ENCODE measurements at regions not wholly inside any gene's neighbourhood (a gene's known extent, or its start where the extent isn't known, plus 50 kb on each side); places are given as distances from the start of the nearest gene placed in this dataset.

DNA sequence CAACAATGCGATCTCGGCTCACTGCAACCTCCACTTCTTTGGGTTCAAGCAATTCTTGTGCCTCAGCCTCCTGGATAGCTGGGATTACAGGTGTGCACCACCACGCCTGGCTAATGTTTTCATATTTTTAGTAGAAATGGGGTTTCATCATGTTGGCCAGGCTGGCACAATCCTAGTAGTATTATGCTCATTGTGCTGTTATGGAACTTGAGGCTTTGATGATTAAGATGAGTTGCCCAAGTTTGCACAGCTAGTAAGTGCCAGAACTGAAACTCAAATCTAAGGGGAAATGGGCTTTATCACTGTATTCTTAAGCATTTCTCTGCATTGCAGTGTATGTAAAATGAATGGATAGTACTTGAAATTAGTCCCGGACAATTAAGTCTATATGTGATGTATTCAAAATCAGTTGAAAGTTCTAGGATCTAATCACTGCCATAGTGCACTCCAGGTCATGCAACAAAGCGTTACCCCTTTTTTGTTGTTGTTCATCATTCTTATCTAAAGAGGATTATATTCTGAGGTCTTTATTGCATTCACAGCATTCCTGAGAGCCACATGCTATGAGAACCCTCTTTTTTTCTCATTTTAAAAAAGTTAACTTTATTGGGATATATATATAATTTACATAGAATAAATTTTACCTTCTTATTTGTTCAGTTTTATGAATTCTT, 378.7 kb upstream of the CNTN6 start:
- Histone ChIP-seq H2AFZ (no peak overlapping the region), H3K9me2 (ENCODE audit: insufficient read depth) (no peaks in the 10 kb centered on the region), H3K4me1 (ENCODE audit: insufficient read depth) (no peaks in the 10 kb centered on the region), H4K20me1 (replicated peaks; ENCODE audit: insufficient read depth) (no peaks in the 10 kb centered on the region), H3K4me3 (no peak overlapping the region), H3K27ac (ENCODE audit: low read depth) (no peak overlapping the region), H3F3A (replicated peaks; ENCODE audit: low read depth) (no peaks in the 10 kb centered on the region), H3K79me2 (replicated peaks; ENCODE audit: insufficient read depth) (no peaks in the 10 kb centered on the region), H3K4me2 (no peak overlapping the region), H3K36me3 (ENCODE audit: insufficient read depth) (no peaks in the 10 kb centered on the region), H3K27me3 (ENCODE audit: insufficient read depth) (no peaks in the 10 kb centered on the region)
- H3K27me3 Mint-ChIP-seq (ENCODE audit: insufficient read depth, low read depth, poor library complexity) = no peaks in the 10 kb centered on the region
- H3K9me3 Mint-ChIP-seq = peaks cover 93% of the 10 kb centered on the region
- DNase-seq (ENCODE audit: low spot score) (no peak), ATAC-seq (no peak)
- no peak overlapping the region for H3K27ac Mint-ChIP-seq
- no peak overlapping the region for H3K4me3 Mint-ChIP-seq
- TF ChIP-seq STAT1 (IDR thresholded peaks at IDR 0.05; ENCODE audit: unreplicated experiment) (no peak), NANOG (IDR thresholded peaks at IDR 0.05; ENCODE audit: borderline replicate concordance) (no peak), EZH2 (IDR thresholded peaks at IDR 0.05; ENCODE audit: low read depth, unreplicated experiment) (no peak)
- TF ChIP-seq, protein P1, sequence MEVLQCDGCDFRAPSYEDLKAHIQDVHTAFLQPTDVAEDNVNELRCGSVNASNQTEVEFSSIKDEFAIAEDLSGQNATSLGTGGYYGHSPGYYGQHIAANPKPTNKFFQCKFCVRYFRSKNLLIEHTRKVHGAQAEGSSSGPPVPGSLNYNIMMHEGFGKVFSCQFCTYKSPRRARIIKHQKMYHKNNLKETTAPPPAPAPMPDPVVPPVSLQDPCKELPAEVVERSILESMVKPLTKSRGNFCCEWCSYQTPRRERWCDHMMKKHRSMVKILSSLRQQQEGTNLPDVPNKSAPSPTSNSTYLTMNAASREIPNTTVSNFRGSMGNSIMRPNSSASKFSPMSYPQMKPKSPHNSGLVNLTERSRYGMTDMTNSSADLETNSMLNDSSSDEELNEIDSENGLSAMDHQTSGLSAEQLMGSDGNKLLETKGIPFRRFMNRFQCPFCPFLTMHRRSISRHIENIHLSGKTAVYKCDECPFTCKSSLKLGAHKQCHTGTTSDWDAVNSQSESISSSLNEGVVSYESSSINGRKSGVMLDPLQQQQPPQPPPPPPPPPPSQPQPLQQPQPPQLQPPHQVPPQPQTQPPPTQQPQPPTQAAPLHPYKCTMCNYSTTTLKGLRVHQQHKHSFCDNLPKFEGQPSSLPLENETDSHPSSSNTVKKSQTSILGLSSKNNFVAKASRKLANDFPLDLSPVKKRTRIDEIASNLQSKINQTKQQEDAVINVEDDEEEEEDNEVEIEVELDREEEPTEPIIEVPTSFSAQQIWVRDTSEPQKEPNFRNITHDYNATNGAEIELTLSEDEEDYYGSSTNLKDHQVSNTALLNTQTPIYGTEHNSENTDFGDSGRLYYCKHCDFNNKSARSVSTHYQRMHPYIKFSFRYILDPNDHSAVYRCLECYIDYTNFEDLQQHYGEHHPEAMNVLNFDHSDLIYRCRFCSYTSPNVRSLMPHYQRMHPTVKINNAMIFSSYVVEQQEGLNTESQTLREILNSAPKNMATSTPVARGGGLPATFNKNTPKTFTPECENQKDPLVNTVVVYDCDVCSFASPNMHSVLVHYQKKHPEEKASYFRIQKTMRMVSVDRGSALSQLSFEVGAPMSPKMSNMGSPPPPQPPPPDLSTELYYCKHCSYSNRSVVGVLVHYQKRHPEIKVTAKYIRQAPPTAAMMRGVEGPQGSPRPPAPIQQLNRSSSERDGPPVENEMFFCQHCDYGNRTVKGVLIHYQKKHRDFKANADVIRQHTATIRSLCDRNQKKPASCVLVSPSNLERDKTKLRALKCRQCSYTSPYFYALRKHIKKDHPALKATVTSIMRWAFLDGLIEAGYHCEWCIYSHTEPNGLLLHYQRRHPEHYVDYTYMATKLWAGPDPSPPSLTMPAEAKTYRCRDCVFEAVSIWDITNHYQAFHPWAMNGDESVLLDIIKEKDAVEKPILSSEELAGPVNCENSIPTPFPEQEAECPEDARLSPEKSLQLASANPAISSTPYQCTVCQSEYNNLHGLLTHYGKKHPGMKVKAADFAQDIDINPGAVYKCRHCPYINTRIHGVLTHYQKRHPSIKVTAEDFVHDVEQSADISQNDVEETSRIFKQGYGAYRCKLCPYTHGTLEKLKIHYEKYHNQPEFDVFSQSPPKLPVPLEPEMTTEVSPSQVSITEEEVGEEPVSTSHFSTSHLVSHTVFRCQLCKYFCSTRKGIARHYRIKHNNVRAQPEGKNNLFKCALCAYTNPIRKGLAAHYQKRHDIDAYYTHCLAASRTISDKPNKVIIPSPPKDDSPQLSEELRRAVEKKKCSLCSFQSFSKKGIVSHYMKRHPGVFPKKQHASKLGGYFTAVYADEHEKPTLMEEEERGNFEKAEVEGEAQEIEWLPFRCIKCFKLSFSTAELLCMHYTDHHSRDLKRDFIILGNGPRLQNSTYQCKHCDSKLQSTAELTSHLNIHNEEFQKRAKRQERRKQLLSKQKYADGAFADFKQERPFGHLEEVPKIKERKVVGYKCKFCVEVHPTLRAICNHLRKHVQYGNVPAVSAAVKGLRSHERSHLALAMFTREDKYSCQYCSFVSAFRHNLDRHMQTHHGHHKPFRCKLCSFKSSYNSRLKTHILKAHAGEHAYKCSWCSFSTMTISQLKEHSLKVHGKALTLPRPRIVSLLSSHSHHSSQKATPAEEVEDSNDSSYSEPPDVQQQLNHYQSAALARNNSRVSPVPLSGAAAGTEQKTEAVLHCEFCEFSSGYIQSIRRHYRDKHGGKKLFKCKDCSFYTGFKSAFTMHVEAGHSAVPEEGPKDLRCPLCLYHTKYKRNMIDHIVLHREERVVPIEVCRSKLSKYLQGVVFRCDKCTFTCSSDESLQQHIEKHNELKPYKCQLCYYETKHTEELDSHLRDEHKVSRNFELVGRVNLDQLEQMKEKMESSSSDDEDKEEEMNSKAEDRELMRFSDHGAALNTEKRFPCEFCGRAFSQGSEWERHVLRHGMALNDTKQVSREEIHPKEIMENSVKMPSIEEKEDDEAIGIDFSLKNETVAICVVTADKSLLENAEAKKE (CRISPR knock-in tag; IDR thresholded peaks at IDR 0.05) = no peak
- H3K4me1 Mint-ChIP-seq = no peaks in the 10 kb centered on the region
- H3K36me3 Mint-ChIP-seq (ENCODE audit: low read depth) = peaks cover 18% of the 10 kb centered on the region

DNA sequence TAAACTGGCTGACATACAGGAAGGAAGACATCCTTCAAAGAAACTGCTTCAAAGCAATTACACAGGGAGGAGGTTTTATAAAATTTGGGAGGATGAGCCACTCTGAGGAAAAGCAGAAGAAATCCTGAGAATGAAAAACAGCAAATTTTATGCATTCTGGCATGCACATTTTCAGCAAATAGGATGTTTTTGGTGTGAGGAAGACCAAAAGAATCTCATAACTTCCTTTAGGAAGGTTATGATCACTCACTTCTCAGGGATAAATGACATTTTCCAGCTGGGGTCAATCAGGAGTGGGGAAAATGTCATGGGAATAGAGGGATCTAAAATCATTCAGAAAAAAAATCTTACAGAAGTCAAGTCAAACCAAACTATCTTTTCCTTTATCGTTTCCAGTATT, 371.7 kb upstream of the CNTN6 start:
- no peaks in the 10 kb centered on the region for H3F3A ChIP-seq (replicated peaks; ENCODE audit: low read depth)
- H3K9me3 Mint-ChIP-seq = peaks cover 90% of the 10 kb centered on the region
- no peaks in the 10 kb centered on the region for H3K4me1 Mint-ChIP-seq
- H3K27ac ChIP-seq (ENCODE audit: low read depth) = no peak overlapping the region
- ATAC-seq (no peak), DNase-seq (ENCODE audit: low spot score) (no peak)
- H3K36me3 ChIP-seq (ENCODE audit: insufficient read depth) = no peaks in the 10 kb centered on the region
- H3K9me2 ChIP-seq (ENCODE audit: insufficient read depth) = no peaks in the 10 kb centered on the region
- no peak overlapping the region for H3K4me2 ChIP-seq
- H3K79me2 ChIP-seq (replicated peaks; ENCODE audit: insufficient read depth) = no peaks in the 10 kb centered on the region
- no peaks in the 10 kb centered on the region for H3K4me1 ChIP-seq (ENCODE audit: insufficient read depth)
- H3K36me3 Mint-ChIP-seq (ENCODE audit: low read depth) = peaks cover 18% of the 10 kb centered on the region
- H2AFZ ChIP-seq = no peak overlapping the region
- H3K27ac Mint-ChIP-seq = no peak overlapping the region
- H3K4me3 ChIP-seq = no peak overlapping the region
- H3K4me3 Mint-ChIP-seq = no peak overlapping the region
- no peaks in the 10 kb centered on the region for H4K20me1 ChIP-seq (replicated peaks; ENCODE audit: insufficient read depth)
- H3K27me3 ChIP-seq (ENCODE audit: insufficient read depth) = no peaks in the 10 kb centered on the region
- no peaks in the 10 kb centered on the region for H3K27me3 Mint-ChIP-seq (ENCODE audit: insufficient read depth, low read depth, poor library complexity)
- TF ChIP-seq ZNF331 (CRISPR knock-in tag; IDR thresholded peaks at IDR 0.05; ENCODE audit: low read depth) = no peak
- TF ChIP-seq, protein P1 (CRISPR knock-in tag; IDR thresholded peaks at IDR 0.05) = no peak

Measured in GM23338 (cell line).